SK-N-SH (cell line): ENCODE measurements at regions not wholly inside any gene's neighbourhood (a gene's known extent, or its start where the extent isn't known, plus 50 kb on each side); places are given as distances from the start of the nearest gene placed in this dataset.

Experiments used
- CTCF ChIA-PET: fragments of 300-600, 350-600 bp; formaldehyde crosslinking; extraction: SDS; loops from one replicate; lab custom pipeline; 2021; lab: Yijun Ruan, JAX
- POLR2A ChIA-PET: fragments of 350-600 bp; sonication (Branson Sonifier 250); formaldehyde crosslinking; extraction: SDS; loops from one replicate; lab custom pipeline; 2020; ENCODE audit warnings: antibody characterized with exemption, inconsistent platforms; lab: Yijun Ruan, JAX
- DNase-seq: peaks from one replicate; pipeline ENCODE4 v3.0.0; 2012
- H2AFZ ChIP-seq: fragments of 200-600 bp; sonication (generic); 2 replicates; pipeline ENCODE4 v1.8.1; 2016; ENCODE audit warnings: antibody characterized with exemption, mild to moderate bottlenecking, low read depth
- H3F3A ChIP-seq: fragments of 200-600 bp; sonication (generic); replicated peaks from 2 replicates; pipeline ENCODE3; 2016; ENCODE audit warnings: antibody characterized with exemption, mild to moderate bottlenecking; ENCODE audit not compliant: insufficient read depth
- H3K27ac ChIP-seq, 2 experiments: fragments of 200-500 bp in 1 of 2; fragments of 200-600 bp in 1 of 2; sonication (Bioruptor generic) in 1 of 2; sonication (generic), shearing (Covaris generic) in 1 of 2; 2 replicates each; pipeline versions ENCODE4 v1.5.1 to v1.6.1; 2014 to 2016; ENCODE audit warnings: low read depth in 2 of 2, inconsistent platforms in 1 of 2, low read length in 1 of 2, mild to moderate bottlenecking in 1 of 2, mixed read lengths in 1 of 2
- H3K27me3 ChIP-seq: fragments of 200-600 bp; sonication (generic), shearing (Covaris generic); 2 replicates; pipeline ENCODE4 v1.6.1; 2016; ENCODE audit warnings: mixed run types; ENCODE audit not compliant: insufficient read depth
- H3K36me3 ChIP-seq, 2 experiments: fragments of 200-500 bp in 1 of 2; fragments of 200-600 bp in 1 of 2; sonication (Bioruptor generic) in 1 of 2; sonication (generic) in 1 of 2; replicated peaks in 1 of 2; 2 replicates each; pipeline versions ENCODE3 to v1.5.1; 2014 to 2016; ENCODE audit warnings: low read length in 1 of 2, mild to moderate bottlenecking in 1 of 2; ENCODE audit not compliant: insufficient read depth in 2 of 2, control insufficient read depth in 1 of 2
- H3K4me1 ChIP-seq, 2 experiments: fragments of 200-500 bp in 1 of 2; fragments of 200-600 bp in 1 of 2; sonication (Bioruptor generic) in 1 of 2; sonication (generic), shearing (Covaris generic) in 1 of 2; 2 replicates each; pipeline versions ENCODE4 v1.5.1 to v1.6.1; 2014 to 2016; ENCODE audit warnings: low read depth in 1 of 2, low read length in 1 of 2, mixed run types in 1 of 2; ENCODE audit not compliant: insufficient read depth in 2 of 2, control insufficient read depth in 1 of 2
- H3K4me2 ChIP-seq: fragments of 200-600 bp; sonication (generic), shearing (Covaris generic); 2 replicates; pipeline ENCODE4 v1.6.1; 2017; ENCODE audit warnings: mixed run types
- H3K4me3 ChIP-seq, 2 experiments: fragments of 200-500 bp in 1 of 2; fragments of 200-600 bp in 1 of 2; sonication (Bioruptor generic) in 1 of 2; sonication (generic), shearing (Covaris generic) in 1 of 2; 2 replicates each; pipeline versions ENCODE4 v1.5.1 to v1.8.1; 2014 to 2016; ENCODE audit warnings: low read depth in 2 of 2, inconsistent platforms in 1 of 2, low read length in 1 of 2, mild to moderate bottlenecking in 1 of 2, mixed read lengths in 1 of 2, moderate library complexity in 1 of 2
- H3K79me2 ChIP-seq: fragments of 200-600 bp; sonication (generic); 2 replicates; pipeline ENCODE4 v1.8.1; 2017; ENCODE audit warnings: mild to moderate bottlenecking; ENCODE audit not compliant: insufficient read depth
- H3K9ac ChIP-seq: fragments of 200-600 bp; sonication (generic); 2 replicates; pipeline ENCODE4 v1.6.1; 2017; ENCODE audit warnings: mixed run types
- H3K9me2 ChIP-seq: fragments of 200-600 bp; sonication (generic); 2 replicates; pipeline ENCODE4 v1.6.1; 2017; ENCODE audit warnings: mixed run types
- H3K9me3 ChIP-seq: fragments of 200-600 bp; sonication (generic); 2 replicates; pipeline ENCODE4 v1.6.1; 2017; ENCODE audit warnings: mixed run types, mild to moderate bottlenecking, moderate library complexity
- H4K20me1 ChIP-seq: fragments of 200-600 bp; sonication (generic); 2 replicates; pipeline ENCODE4 v1.6.1; 2017; ENCODE audit warnings: mild to moderate bottlenecking, mixed run types; ENCODE audit not compliant: insufficient read depth
- FOXM1 ChIP-seq: IDR thresholded peaks from 2 replicates; pipeline ENCODE4 v1.4.0; 2012; ENCODE audit warnings: low read depth, mild to moderate bottlenecking
- GATA2 ChIP-seq: sonication (generic); formaldehyde crosslinking; IDR thresholded peaks from 2 replicates; pipeline ENCODE4 v1.5.0; 2020; ENCODE audit warnings: mild to moderate bottlenecking, missing genetic modification reagents
- IRF3 ChIP-seq: fragments of 150-350 bp; IDR thresholded peaks from 2 replicates; pipeline ENCODE4 v1.6.1; 2016; ENCODE audit warnings: mild to moderate bottlenecking, low read depth, low read length
- JUND ChIP-seq: IDR thresholded peaks from 2 replicates; pipeline ENCODE4 v1.4.0; 2012
- PBX3 ChIP-seq: IDR thresholded peaks from 2 replicates; pipeline ENCODE4; 2012
- RCOR1 ChIP-seq: fragments of 150-350 bp; IDR thresholded peaks from 2 replicates; pipeline ENCODE4 v1.6.1; 2017; ENCODE audit warnings: antibody characterized with exemption, low read length
- REST ChIP-seq: IDR thresholded peaks from 2 replicates; pipeline ENCODE4 v1.6.1; 2012; ENCODE audit warnings: mild to moderate bottlenecking, low read depth, low read length, moderate library complexity
- RFX5 ChIP-seq: IDR thresholded peaks from 2 replicates; pipeline ENCODE4 v1.6.1; 2012; ENCODE audit warnings: mild to moderate bottlenecking, improper control_type of control experiment, low read length
- RXRA ChIP-seq: IDR thresholded peaks from 2 replicates; pipeline ENCODE4 v1.4.0; 2012; ENCODE audit warnings: low read depth, mild to moderate bottlenecking, borderline replicate concordance
- SIN3A ChIP-seq: IDR thresholded peaks from 2 replicates; pipeline ENCODE4 v1.6.1; 2012; ENCODE audit warnings: low read depth, mild to moderate bottlenecking, low read length, moderate library complexity, borderline replicate concordance
- SMC3 ChIP-seq: IDR thresholded peaks from 2 replicates; pipeline ENCODE4 v1.6.1; 2012; ENCODE audit warnings: low read depth, low read length, improper control_type of control experiment
- USF2 ChIP-seq: fragments of 150-350 bp; IDR thresholded peaks from 2 replicates; pipeline ENCODE4 v1.6.1; 2017; ENCODE audit warnings: antibody characterized with exemption, low read length, low read depth, borderline replicate concordance
- WGBS: methylation state at CpG from one replicate; pipeline ENCODE4 v1.1.6; 2017; ENCODE audit warnings: low lambda C conversion rate; 5-methylcytosine and 5-hydroxymethylcytosine counted together

GRCh38 chr4:176967586-176967985 lies 174.9 kb upstream of the VEGFC start:
- POLR2A ChIA-PET = no interaction called here
- H3K9ac ChIP-seq = no peak overlapping the region
- peaks cover 0 to under 1% of the 10 kb centered on the region in 2 experiments; a peak in 1 of 4 replicates for H3K4me1 ChIP-seq
- H3K27me3 ChIP-seq = no peaks in the 10 kb centered on the region
- no peak overlapping the region for H3K4me3 ChIP-seq
- no peaks in the 10 kb centered on the region for H3K36me3 ChIP-seq
- no peaks in the 10 kb centered on the region for H4K20me1 ChIP-seq
- peak overlapping the region; percentile 29; the same call in 1 of the 2 replicates for H3K4me2 ChIP-seq
- H3F3A ChIP-seq = peaks cover 8% of the 10 kb centered on the region
- DNase-seq = no peak
- H3K79me2 ChIP-seq = no peaks in the 10 kb centered on the region
- H3K9me3 ChIP-seq = no peaks in the 10 kb centered on the region
- 43% methylated on average over 3 of the region's 3 CpGs for WGBS
- CTCF ChIA-PET = interaction anchor here (0.9 kb wide), 1 partner anchor 80 kb away, joined by 5 read pairs; no protein-coding TSS in a partner anchor
- TF ChIP-seq IRF3 = no peak
- TF ChIP-seq REST = no peak
- TF ChIP-seq PBX3 = no peak
- no peak for TF ChIP-seq RFX5
- H2AFZ ChIP-seq = peak overlapping the region; percentile 79
- H3K9me2 ChIP-seq = no peaks in the 10 kb centered on the region
- H3K27ac ChIP-seq = peak overlapping the region in 1 of 2 experiments; percentile 30; a peak in 1 of 4 replicates

GRCh38 chr4:176968094-176968493 lies 175.4 kb upstream of the VEGFC start:
- H3F3A ChIP-seq = peaks cover 5% of the 10 kb centered on the region
- no peak overlapping the region for H3K4me3 ChIP-seq
- ChIA-PET POLR2A (no interaction called here), CTCF (no interaction called here)
- H4K20me1 ChIP-seq = no peaks in the 10 kb centered on the region
- peak overlapping the region in 1 of 2 experiments; percentile 30; a peak in 1 of 4 replicates for H3K27ac ChIP-seq
- no peaks in the 10 kb centered on the region for H3K36me3 ChIP-seq
- H3K9me2 ChIP-seq = no peaks in the 10 kb centered on the region
- no peaks in the 10 kb centered on the region for H3K27me3 ChIP-seq
- peaks cover 0 to 6% of the 10 kb centered on the region in 2 experiments; a peak in 1 of 4 replicates for H3K4me1 ChIP-seq
- WGBS = 13% methylated on average over 1 of the region's 1 CpG
- H3K9me3 ChIP-seq = no peaks in the 10 kb centered on the region
- 0 out of 2 replicates have a peak overlapping the region, but pooled peaks have one; percentile 29 for H3K4me2 ChIP-seq
- no peak for DNase-seq
- H2AFZ ChIP-seq = peak overlapping the region; percentile 79; the same call in 1 of the 2 replicates
- no peaks in the 10 kb centered on the region for H3K79me2 ChIP-seq
- no peak overlapping the region for H3K9ac ChIP-seq
- TF ChIP-seq RXRA = no peak
- no peak for TF ChIP-seq SIN3A
- no peak for TF ChIP-seq USF2
- TF ChIP-seq JUND = no peak
- no peak for TF ChIP-seq PBX3
- TF ChIP-seq SMC3 = no peak
- no peak for TF ChIP-seq RCOR1
- TF ChIP-seq GATA2 (CRISPR knock-in tag) = no peak
- TF ChIP-seq FOXM1 = no peak
